ENCODE measurements at regions not wholly inside any gene's neighbourhood (a gene's known extent, or its start where the extent isn't known, plus 50 kb on each side); places are given as distances from the start of the nearest gene placed in this dataset.

DNA sequence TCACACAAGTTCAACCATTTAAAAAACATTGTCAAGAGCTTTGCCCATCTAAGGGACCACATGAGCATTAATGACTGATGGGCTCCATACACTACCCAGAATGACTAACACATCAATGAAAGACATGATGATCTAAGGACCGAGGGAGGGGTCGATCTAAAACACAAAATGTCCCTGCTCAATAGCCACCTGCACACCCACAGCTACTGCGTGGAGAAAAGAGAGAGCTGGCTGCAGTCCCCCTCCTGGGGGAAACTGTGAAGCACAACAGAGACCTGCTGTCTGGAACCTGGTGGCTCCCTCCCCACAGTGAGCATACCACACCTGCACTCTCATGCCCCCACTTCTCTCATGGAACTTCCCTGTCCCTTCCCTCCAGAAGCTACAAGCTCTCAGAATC lies 130.1 kb upstream of the ERG start:
- no peak for TF ChIP-seq POLR2A (IDR thresholded peaks at IDR 0.05; ENCODE audit: low read length)
- TF ChIP-seq GATA1 (IDR thresholded peaks at IDR 0.05; ENCODE audit: low read depth, low read length): no peak
